KBM-7 (cell line): ENCODE measurements at regions not wholly inside any gene's neighbourhood (a gene's known extent, or its start where the extent isn't known, plus 50 kb on each side); places are given as distances from the start of the nearest gene placed in this dataset.
"Not testable (repeated sequence)": the region's sequence is repeated elsewhere in the genome, so short reads cannot be mapped to it uniquely, and the experiment has no call there.

Experiments
- DNase-seq: peaks from one replicate; pipeline ENCODE4 v3.0.0-alpha.2; 2015
- in situ Hi-C: fragments of 300-500 bp; cut with MboI; formaldehyde crosslinking; loops from 2 replicates; pipeline ENCODE4 v1.14.3; 2020; ENCODE audit warnings: low sequenced_read_pairs, low pct_unique_long_range_greater_than_20kb, mixed read lengths

GRCh38 chr7:112540839-112541577 is 60.2 kb downstream of the LSMEM1 start:
- no peak for DNase-seq
- in situ Hi-C loops, result no loop called here

DNA sequence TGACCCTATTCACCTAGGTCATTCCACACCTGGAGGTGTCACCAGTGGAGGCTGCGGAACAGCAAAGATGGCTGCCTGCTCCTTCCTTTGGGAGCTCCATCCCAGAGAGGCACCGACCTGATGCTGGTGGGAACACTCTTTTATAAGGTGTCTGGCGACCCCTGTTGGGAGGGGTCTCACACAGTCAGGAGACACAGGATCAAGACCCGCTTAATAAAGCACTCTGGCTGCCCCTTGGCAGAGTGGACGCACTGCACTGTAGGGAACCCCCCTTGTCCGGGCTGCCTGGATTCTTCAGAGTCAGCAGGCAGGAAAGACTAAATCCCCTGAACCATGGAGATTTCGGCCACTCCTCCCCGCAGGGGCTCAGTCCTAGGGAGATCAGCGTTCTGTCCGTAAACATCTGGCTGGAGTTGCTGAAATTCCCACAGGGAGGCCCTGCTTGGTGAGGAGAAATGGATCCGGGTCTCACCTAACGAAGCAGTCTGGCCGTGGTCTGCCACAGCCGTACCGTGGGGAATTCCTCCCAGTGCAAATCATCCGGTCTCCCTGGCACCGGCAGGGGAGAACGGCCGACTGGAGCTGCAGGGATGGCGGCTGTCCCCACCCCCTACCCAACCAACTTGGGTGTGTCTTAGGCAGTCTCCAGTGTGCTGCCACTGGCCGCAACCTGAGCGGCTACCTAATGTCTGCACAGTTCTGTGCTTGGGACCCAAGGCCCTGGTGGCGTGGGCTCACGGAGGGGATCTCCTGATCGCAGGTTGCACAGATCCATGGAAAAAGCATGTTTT is 66.1 kb downstream of the LSMEM1 start:
- in situ Hi-C loops, result no loop called here
- peak; percentile 9 for DNase-seq

- DNase-seq, result no peak
- in situ Hi-C loops, result no loop called here
Measured at GRCh38 chr7:112547916-112548315, 67.1 kb downstream of the LSMEM1 start.

GRCh38 chr7:112550468-112551060 is 69.8 kb downstream of the LSMEM1 start:
- in situ Hi-C loops, result loop anchor here (25.0 kb wide), 1 partner anchor 337 kb away; no protein-coding TSS in a partner anchor
- DNase-seq, result peak; percentile 68

DNA sequence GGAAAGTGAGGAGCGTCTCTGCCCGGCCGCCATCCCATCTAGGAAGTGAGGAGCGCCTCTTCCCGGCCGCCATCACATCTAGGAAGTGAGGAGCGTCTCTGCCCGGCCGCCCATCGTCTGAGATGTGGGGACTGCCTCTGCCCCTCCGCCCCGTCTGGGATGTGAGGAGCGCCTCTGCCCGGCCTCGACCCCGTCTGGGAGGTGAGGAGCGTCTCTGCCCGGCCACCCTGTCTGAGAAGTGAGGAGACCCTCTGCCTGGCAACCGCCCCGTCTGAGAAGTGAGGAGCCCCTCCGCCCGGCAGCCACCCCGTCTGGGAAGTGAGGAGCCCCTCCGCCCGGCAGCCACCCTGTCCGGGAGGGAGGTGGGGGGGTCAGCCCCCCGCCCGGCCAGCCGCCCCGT is 70.7 kb downstream of the LSMEM1 start:
- in situ Hi-C loops, result loop anchor here (25.0 kb wide), 1 partner anchor 336 kb away; no protein-coding TSS in a partner anchor

DNA sequence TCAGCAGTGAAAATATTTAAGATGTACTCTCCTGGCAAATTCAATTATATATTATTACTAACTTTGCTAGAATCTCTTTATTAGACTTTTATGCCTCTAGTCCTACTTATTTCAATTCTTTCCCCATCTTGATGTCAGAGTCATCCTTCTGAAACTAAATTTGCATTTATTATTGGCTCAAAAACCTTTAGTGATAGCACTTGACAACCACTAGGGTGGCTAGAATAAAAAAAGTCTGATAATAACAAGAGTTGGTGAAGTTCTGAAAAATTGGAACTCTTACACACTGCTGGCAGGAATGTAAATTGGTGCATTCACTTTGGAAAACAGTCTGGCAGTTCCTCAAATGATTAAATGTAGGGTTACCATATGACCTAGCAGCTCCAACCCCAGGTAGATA is 73.8 kb downstream of the LSMEM1 start:
- in situ Hi-C loops, result loop anchor here (25.0 kb wide), 1 partner anchor 333 kb away; no protein-coding TSS in a partner anchor
- DNase-seq, result no peak

More for the DNA sequence above, 70.7 kb downstream of the LSMEM1 start:
- not testable (repeated sequence) for DNase-seq

GRCh38 chr7:112556633-112557032 is 75.8 kb downstream of the LSMEM1 start:
- in situ Hi-C loops, result loop anchor here (25.0 kb wide), 1 partner anchor 331 kb away; no protein-coding TSS in a partner anchor
- peak; percentile 41 for DNase-seq

DNA sequence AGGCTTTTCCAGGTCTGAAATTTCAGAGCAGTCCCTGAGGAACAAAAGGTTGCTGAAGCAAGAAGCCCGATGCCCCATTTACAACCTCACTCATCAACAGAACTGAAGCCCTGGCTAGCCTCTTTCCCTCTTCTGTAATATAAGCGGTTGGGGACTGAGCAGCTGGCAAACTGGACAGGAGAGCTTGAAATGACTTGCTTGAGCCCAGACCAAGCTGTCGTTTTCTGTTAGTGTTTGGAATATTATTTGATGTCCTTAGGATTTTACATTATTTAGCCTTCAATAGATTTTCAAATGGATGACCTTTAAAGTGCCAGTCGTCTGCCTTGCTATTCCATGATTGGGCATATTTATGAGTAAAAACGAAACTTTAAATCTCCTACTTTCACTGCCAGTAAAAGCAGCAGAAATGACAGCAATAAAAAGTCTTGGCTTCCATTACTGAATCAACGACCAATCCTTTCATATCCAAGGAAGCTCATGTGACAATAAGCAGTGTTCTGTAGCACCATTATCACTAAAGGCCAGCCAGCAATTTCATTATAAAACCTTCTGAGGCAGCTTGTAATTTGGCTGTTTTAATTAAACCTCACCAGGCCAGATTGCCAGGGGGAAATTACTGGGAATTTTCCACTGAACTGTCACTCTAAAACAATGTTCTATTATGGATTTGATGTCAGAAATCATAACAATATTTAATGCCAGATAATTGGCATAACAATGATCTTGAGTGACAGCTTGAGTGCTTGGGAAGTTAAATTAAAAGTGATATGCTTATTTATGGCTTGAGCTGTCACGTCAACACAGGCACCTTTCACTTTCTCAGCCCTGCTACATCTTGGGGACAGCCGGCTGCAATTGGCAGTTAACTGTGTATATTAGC is 85.9 kb downstream of the LSMEM1 start:
- in situ Hi-C loops, result loop anchor here (25.0 kb wide), 1 partner anchor 321 kb away; no protein-coding TSS in a partner anchor

DNA sequence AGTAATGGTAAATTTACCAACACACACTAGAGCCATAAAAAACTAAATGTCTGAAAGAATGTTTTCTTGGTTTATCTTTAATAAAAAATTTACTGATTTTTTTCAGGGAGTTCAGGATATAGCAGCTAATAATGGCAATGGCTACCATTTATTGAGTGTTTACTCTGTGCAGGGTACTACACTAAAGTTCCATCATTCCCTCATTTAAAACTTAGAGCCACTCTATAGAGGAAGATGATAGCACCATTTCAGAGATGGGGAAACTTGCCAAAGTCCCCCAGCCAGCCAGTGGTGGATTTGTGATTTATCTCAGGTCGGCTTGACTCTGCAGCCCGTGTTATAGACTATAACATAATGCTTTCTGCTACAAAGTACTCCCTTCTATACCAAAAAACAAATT is 86.6 kb downstream of the LSMEM1 start:
- DNase-seq, result no peak
- in situ Hi-C loops, result loop anchor here (25.0 kb wide), 1 partner anchor 320 kb away; no protein-coding TSS in a partner anchor

More for the DNA sequence above, 85.9 kb downstream of the LSMEM1 start:
- no peak for DNase-seq

DNA sequence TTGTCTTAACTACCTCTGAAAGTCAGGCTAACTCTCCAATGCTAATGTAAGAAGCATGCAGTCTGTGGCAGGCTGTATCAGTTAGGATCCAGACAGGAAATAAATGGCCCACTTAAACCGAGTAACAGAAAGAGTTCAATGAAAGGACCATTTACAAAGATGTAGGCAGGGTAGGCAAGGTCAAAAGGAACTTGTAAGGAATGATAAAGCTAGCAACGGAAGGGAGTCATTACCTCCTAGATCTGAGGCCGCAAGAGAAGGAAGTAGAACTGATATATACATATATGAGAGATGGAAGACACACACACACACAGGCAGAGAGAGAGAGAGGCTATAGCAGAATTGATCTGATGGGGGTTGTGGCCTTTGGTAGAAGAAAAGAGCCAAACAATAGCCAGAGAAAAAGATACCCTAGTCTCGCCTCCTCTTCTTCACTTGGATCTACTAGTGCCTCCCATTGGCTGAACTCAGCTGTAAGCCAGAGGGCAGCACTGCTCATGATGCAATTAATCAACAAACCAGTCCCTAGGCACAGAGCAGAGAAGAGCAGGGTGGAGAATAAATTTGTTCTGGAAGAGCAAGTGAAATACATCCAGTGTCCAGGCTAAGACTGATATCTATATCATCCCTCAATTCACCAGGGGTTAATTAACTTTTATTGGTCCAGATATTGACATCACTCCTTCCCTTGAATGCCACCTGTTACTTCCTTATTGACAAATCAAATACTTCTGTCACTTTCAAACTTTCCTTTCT is 91.2 kb downstream of the LSMEM1 start:
- DNase-seq, result peak; percentile 82
- in situ Hi-C loops, result loop anchor here (25.0 kb wide), 1 partner anchor 315 kb away; no protein-coding TSS in a partner anchor

- in situ Hi-C loops, result loop anchor here (25.0 kb wide), 1 partner anchor 315 kb away; no protein-coding TSS in a partner anchor
- DNase-seq, result peak; percentile 43
Measured at GRCh38 chr7:112572669-112573301, 92.0 kb downstream of the LSMEM1 start.

DNA sequence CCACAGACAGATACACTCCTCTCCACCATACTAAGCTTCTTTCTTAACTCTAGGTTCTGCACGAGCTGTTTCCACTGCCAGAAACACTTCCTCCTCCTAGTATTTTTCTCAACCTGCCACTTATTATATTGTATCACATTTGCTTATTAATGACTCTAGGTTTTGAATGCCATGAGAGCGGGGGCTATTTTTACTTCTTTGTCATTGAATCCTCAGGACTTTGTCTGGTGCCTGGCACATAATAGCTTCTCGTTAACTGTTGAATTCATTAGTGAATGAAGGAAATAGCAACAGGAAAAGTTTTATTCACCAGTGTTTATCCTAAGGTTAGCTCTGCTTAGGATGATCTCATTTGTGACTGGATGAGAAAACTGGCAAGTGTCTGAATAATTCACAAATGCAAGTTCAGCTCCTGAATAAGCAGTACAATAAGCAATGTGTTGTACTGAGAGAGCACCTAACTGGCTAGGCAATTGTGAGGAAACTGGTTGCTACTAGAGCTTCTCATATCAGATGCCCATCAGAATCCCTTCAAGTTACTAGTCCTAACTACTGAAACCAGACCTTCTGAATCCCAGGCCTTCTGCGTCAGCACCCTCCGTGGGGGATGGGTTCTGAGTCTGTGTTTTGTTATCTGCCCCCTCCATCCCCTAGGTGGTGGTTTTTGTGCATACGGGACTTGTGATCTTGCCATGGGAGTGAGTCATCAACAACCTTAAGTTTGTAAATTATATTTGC is 92.7 kb downstream of the LSMEM1 start:
- DNase-seq, result no peak
- in situ Hi-C loops, result loop anchor here (25.0 kb wide), 1 partner anchor 314 kb away; no protein-coding TSS in a partner anchor

GRCh38 chr7:112575864-112576263 is 95.1 kb downstream of the LSMEM1 start:
- no peak for DNase-seq
- in situ Hi-C loops, result no loop called here

GRCh38 chr7:112579388-112579787 is 98.6 kb downstream of the LSMEM1 start:
- in situ Hi-C loops, result no loop called here
- no peak for DNase-seq

DNA sequence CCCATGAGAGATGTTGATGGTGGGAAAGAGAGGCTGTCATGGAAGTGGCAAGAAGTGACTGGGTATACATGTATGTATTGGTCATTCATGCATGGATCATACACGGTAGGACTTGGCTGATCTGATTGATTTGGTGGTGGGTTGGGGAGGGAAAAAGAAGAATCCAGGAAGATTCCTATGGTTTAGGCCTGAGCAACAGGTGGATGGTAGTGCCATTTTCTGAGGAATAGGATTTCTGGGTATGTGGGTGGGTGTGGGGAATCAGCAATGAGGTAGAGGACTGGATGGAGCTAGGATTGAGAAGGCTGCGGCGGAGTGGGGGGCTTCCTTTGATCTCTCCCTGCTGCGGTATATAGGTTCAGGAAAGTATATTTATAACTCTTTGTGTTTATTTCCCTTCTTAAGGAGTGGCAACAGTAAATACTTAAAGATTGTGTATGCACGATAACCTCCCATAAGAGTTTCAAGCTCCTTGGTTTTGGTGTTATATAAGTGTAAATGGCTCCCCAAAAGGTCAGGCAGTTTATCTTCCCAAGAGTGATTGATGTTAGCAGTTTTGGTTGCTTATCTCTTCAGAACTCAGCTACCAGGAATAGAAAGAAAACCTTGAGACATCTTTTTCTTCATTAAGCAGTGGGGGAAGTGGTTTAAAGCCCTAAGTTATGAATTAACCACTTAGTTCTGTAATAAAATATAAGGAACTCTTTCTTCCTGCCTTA is 100.1 kb downstream of the LSMEM1 start:
- DNase-seq, result no peak
- in situ Hi-C loops, result no loop called here

DNA sequence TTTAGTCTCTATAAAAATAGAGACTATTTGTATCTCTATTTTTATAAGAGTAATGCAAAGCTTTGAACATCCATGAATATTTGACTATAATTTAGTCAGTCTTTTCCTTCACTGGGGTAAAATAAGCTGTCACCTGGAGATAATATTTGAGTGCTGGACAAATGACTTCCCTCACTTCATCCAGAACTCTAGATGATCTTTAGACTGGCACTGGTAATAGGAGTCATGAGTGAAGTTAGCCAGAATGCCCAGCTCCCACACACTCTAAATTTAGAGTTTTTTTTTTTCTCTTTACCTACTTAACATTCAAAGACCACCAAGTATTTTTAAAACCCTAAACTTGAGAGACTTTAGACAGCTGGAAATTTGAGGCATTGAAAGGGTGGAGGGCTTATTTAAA is 100.7 kb downstream of the LSMEM1 start:
- in situ Hi-C loops, result no loop called here
- no peak for DNase-seq
